ENCODE measurements at regions not wholly inside any gene's neighbourhood (a gene's known extent, or its start where the extent isn't known, plus 50 kb on each side); places are given as distances from the start of the nearest gene placed in this dataset.

DNA sequence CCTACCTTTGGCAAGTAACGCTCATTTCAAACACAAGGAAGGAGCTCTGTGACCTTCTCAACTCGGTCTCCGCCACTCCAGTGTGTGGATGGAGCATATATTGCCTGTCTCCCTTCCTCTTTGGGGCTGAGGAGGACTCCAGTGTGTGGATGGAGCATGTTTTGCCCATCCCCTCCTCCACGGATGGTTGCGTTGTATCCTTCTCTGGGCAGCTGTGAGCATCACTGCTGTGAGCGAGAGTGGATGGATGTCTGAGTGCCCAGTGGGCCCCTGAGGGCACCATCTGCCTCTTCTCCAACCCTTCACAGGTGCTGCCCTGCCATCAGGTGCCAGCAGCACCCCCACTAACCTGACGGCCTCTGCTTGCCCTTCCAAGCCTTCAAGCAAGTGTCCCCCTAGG lies 186.2 kb downstream of the TEX29 start:
- Mint-ChIP-seq H3K4me1 (0 out of 2 replicates have a peak, but pooled peaks cover 7% of the 10 kb centered on the region), H3K4me3 (no peak overlapping the region), H3K27ac (no peak overlapping the region), H3K27me3 (ENCODE audit: low read depth) (peaks cover 8% of the 10 kb centered on the region), H3K9me3 (peaks cover 14% of the 10 kb centered on the region), H3K36me3 (peaks cover 16% of the 10 kb centered on the region)
- no peak for DNase-seq (ENCODE audit: low spot score)
- ChIA-PET POLR2A (no interaction called here), CTCF (interaction anchor here (0.6 to 2.0 kb wide), 3 partner anchors 33 to 1005 kb away, joined by 3 to 39 read pairs (median 3); no protein-coding TSS in a partner anchor)
- TF ChIP-seq, protein P1, sequence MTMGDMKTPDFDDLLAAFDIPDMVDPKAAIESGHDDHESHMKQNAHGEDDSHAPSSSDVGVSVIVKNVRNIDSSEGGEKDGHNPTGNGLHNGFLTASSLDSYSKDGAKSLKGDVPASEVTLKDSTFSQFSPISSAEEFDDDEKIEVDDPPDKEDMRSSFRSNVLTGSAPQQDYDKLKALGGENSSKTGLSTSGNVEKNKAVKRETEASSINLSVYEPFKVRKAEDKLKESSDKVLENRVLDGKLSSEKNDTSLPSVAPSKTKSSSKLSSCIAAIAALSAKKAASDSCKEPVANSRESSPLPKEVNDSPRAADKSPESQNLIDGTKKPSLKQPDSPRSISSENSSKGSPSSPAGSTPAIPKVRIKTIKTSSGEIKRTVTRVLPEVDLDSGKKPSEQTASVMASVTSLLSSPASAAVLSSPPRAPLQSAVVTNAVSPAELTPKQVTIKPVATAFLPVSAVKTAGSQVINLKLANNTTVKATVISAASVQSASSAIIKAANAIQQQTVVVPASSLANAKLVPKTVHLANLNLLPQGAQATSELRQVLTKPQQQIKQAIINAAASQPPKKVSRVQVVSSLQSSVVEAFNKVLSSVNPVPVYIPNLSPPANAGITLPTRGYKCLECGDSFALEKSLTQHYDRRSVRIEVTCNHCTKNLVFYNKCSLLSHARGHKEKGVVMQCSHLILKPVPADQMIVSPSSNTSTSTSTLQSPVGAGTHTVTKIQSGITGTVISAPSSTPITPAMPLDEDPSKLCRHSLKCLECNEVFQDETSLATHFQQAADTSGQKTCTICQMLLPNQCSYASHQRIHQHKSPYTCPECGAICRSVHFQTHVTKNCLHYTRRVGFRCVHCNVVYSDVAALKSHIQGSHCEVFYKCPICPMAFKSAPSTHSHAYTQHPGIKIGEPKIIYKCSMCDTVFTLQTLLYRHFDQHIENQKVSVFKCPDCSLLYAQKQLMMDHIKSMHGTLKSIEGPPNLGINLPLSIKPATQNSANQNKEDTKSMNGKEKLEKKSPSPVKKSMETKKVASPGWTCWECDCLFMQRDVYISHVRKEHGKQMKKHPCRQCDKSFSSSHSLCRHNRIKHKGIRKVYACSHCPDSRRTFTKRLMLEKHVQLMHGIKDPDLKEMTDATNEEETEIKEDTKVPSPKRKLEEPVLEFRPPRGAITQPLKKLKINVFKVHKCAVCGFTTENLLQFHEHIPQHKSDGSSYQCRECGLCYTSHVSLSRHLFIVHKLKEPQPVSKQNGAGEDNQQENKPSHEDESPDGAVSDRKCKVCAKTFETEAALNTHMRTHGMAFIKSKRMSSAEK (CRISPR knock-in tag; IDR thresholded peaks at IDR 0.05; ENCODE audit: borderline replicate concordance): no peak
- TF ChIP-seq, protein P2, sequence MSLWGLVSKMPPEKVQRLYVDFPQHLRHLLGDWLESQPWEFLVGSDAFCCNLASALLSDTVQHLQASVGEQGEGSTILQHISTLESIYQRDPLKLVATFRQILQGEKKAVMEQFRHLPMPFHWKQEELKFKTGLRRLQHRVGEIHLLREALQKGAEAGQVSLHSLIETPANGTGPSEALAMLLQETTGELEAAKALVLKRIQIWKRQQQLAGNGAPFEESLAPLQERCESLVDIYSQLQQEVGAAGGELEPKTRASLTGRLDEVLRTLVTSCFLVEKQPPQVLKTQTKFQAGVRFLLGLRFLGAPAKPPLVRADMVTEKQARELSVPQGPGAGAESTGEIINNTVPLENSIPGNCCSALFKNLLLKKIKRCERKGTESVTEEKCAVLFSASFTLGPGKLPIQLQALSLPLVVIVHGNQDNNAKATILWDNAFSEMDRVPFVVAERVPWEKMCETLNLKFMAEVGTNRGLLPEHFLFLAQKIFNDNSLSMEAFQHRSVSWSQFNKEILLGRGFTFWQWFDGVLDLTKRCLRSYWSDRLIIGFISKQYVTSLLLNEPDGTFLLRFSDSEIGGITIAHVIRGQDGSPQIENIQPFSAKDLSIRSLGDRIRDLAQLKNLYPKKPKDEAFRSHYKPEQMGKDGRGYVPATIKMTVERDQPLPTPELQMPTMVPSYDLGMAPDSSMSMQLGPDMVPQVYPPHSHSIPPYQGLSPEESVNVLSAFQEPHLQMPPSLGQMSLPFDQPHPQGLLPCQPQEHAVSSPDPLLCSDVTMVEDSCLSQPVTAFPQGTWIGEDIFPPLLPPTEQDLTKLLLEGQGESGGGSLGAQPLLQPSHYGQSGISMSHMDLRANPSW (CRISPR knock-in tag; conservative IDR thresholded peaks at IDR 0.05; ENCODE audit: low read depth): no peak
- no peak for TF ChIP-seq NFE2L1 (CRISPR knock-in tag; IDR thresholded peaks at IDR 0.05)
- no peak for TF ChIP-seq SMAD4 (CRISPR knock-in tag; IDR thresholded peaks at IDR 0.05)
- TF ChIP-seq, protein P3, sequence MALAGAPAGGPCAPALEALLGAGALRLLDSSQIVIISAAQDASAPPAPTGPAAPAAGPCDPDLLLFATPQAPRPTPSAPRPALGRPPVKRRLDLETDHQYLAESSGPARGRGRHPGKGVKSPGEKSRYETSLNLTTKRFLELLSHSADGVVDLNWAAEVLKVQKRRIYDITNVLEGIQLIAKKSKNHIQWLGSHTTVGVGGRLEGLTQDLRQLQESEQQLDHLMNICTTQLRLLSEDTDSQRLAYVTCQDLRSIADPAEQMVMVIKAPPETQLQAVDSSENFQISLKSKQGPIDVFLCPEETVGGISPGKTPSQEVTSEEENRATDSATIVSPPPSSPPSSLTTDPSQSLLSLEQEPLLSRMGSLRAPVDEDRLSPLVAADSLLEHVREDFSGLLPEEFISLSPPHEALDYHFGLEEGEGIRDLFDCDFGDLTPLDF (CRISPR knock-in tag; IDR thresholded peaks at IDR 0.05): no peak
- no peak for TF ChIP-seq FOXK1 (CRISPR knock-in tag; IDR thresholded peaks at IDR 0.05)
- TF ChIP-seq, protein P4, sequence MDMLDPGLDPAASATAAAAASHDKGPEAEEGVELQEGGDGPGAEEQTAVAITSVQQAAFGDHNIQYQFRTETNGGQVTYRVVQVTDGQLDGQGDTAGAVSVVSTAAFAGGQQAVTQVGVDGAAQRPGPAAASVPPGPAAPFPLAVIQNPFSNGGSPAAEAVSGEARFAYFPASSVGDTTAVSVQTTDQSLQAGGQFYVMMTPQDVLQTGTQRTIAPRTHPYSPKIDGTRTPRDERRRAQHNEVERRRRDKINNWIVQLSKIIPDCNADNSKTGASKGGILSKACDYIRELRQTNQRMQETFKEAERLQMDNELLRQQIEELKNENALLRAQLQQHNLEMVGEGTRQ (CRISPR knock-in tag; IDR thresholded peaks at IDR 0.05): no peak
- TF ChIP-seq TP53 (CRISPR knock-in tag; IDR thresholded peaks at IDR 0.05): no peak
- TF ChIP-seq, protein P5, sequence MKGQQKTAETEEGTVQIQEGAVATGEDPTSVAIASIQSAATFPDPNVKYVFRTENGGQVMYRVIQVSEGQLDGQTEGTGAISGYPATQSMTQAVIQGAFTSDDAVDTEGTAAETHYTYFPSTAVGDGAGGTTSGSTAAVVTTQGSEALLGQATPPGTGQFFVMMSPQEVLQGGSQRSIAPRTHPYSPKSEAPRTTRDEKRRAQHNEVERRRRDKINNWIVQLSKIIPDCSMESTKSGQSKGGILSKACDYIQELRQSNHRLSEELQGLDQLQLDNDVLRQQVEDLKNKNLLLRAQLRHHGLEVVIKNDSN (CRISPR knock-in tag; IDR thresholded peaks at IDR 0.05): no peak
- TF ChIP-seq ZNF416 (CRISPR knock-in tag; IDR thresholded peaks at IDR 0.05): no peak
- TF ChIP-seq, protein P6, sequence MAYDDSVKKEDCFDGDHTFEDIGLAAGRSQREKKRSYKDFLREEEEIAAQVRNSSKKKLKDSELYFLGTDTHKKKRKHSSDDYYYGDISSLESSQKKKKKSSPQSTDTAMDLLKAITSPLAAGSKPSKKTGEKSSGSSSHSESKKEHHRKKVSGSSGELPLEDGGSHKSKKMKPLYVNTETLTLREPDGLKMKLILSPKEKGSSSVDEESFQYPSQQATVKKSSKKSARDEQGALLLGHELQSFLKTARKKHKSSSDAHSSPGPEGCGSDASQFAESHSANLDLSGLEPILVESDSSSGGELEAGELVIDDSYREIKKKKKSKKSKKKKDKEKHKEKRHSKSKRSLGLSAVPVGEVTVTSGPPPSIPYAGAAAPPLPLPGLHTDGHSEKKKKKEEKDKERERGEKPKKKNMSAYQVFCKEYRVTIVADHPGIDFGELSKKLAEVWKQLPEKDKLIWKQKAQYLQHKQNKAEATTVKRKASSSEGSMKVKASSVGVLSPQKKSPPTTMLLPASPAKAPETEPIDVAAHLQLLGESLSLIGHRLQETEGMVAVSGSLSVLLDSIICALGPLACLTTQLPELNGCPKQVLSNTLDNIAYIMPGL (CRISPR knock-in tag; IDR thresholded peaks at IDR 0.05): no peak
- TF ChIP-seq, protein P7, sequence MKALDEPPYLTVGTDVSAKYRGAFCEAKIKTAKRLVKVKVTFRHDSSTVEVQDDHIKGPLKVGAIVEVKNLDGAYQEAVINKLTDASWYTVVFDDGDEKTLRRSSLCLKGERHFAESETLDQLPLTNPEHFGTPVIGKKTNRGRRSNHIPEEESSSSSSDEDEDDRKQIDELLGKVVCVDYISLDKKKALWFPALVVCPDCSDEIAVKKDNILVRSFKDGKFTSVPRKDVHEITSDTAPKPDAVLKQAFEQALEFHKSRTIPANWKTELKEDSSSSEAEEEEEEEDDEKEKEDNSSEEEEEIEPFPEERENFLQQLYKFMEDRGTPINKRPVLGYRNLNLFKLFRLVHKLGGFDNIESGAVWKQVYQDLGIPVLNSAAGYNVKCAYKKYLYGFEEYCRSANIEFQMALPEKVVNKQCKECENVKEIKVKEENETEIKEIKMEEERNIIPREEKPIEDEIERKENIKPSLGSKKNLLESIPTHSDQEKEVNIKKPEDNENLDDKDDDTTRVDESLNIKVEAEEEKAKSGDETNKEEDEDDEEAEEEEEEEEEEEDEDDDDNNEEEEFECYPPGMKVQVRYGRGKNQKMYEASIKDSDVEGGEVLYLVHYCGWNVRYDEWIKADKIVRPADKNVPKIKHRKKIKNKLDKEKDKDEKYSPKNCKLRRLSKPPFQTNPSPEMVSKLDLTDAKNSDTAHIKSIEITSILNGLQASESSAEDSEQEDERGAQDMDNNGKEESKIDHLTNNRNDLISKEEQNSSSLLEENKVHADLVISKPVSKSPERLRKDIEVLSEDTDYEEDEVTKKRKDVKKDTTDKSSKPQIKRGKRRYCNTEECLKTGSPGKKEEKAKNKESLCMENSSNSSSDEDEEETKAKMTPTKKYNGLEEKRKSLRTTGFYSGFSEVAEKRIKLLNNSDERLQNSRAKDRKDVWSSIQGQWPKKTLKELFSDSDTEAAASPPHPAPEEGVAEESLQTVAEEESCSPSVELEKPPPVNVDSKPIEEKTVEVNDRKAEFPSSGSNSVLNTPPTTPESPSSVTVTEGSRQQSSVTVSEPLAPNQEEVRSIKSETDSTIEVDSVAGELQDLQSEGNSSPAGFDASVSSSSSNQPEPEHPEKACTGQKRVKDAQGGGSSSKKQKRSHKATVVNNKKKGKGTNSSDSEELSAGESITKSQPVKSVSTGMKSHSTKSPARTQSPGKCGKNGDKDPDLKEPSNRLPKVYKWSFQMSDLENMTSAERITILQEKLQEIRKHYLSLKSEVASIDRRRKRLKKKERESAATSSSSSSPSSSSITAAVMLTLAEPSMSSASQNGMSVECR (CRISPR knock-in tag; IDR thresholded peaks at IDR 0.05; ENCODE audit: borderline replicate concordance): no peak
- no peak for TF ChIP-seq ZNF138 (CRISPR knock-in tag; conservative IDR thresholded peaks at IDR 0.05)
- TF ChIP-seq JAZF1 (CRISPR knock-in tag; IDR thresholded peaks at IDR 0.05): no peak
- no peak for TF ChIP-seq JUN (CRISPR knock-in tag; IDR thresholded peaks at IDR 0.05)
- no peak for TF ChIP-seq ZBTB21 (CRISPR knock-in tag; IDR thresholded peaks at IDR 0.05; ENCODE audit: borderline replicate concordance)
- no peak for TF ChIP-seq NR1H2 (CRISPR knock-in tag; IDR thresholded peaks at IDR 0.05)
- TF ChIP-seq, protein P8, sequence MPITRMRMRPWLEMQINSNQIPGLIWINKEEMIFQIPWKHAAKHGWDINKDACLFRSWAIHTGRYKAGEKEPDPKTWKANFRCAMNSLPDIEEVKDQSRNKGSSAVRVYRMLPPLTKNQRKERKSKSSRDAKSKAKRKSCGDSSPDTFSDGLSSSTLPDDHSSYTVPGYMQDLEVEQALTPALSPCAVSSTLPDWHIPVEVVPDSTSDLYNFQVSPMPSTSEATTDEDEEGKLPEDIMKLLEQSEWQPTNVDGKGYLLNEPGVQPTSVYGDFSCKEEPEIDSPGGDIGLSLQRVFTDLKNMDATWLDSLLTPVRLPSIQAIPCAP (CRISPR knock-in tag; IDR thresholded peaks at IDR 0.05): no peak
- no peak for TF ChIP-seq ZNF423 (CRISPR knock-in tag; IDR thresholded peaks at IDR 0.05)
- TF ChIP-seq EMX1 (CRISPR knock-in tag; IDR thresholded peaks at IDR 0.05): no peak
- no peak for ATAC-seq

Data from WTC11 (cell line).